Stimulated activated naive B cell treated with anti-CD40 and anti-IgM and Interleukin-4, amounts not matched to agents 10 μg/mL and 1 μg/mL and 100 μg/mL, for 72 hours (primary cell): ENCODE measurements at regions not wholly inside any gene's neighbourhood (a gene's known extent, or its start where the extent isn't known, plus 50 kb on each side); places are given as distances from the start of the nearest gene placed in this dataset.
"Not testable (repeated sequence)": the region's sequence is repeated elsewhere in the genome, so short reads cannot be mapped to it uniquely, and the experiment has no call there.

Experiments used
- ATAC-seq, 2 donors: fragments of 150-1000 bp; cut with Tn5 transposase; replicated peaks; 2 replicates each; pipeline ENCODE4 v1.10.0; 2021; ENCODE audit warnings: moderate library complexity in 1 of 2
- DNase-seq: peaks from one replicate; pipeline ENCODE4 v3.0.0; 2021
- H3K27ac Mint-ChIP-seq: one replicate; pipeline ENCODE4 v1.8.0; 2022; ENCODE audit warnings: mild to moderate bottlenecking, mixed read lengths
- H3K27me3 Mint-ChIP-seq, 2 donors: one replicate each; pipeline ENCODE4 v1.8.0; 2022; ENCODE audit warnings: mixed read lengths in 2 of 2
- H3K36me3 Mint-ChIP-seq, 2 donors: one replicate each; pipeline ENCODE4 v1.8.0; 2022; ENCODE audit warnings: mixed read lengths in 2 of 2, mild to moderate bottlenecking in 1 of 2
- H3K4me1 Mint-ChIP-seq, 2 donors: one replicate each; pipeline ENCODE4 v1.8.0; 2022; ENCODE audit warnings: mixed read lengths in 2 of 2, mild to moderate bottlenecking in 1 of 2
- H3K4me3 Mint-ChIP-seq, 2 donors: one replicate each; pipeline ENCODE4 v1.8.0; 2022; ENCODE audit warnings: mild to moderate bottlenecking in 2 of 2, mixed read lengths in 2 of 2, moderate library complexity in 1 of 2
- H3K9me3 Mint-ChIP-seq, 2 donors: one replicate each; pipeline ENCODE4 v1.8.0; 2022; ENCODE audit warnings: mixed read lengths in 2 of 2, mild to moderate bottlenecking in 1 of 2

DNA sequence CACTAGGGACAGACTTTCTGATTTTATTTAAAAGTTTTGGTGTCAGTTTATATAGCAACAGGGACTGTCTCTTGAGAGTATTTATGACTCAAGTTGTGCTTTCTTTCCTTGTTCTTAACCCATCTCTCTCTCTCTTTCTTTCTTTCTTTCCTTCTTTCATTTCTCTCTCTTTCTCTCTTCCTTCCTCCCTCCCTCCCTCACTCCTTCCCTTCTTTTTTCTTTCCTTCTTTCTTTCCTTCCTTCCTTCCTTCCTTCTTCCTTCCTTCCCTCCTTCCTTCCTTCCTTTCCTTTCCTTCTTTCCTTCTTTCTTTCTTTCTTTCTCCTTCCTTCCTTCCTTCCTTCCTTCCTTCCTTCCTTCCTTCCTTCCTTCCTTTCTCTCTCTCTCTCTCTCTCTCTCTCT, 77.8 kb upstream of the PODXL start:
- H3K4me3 Mint-ChIP-seq, DNase-seq, H3K36me3 Mint-ChIP-seq, H3K27ac Mint-ChIP-seq, ATAC-seq, H3K4me1 Mint-ChIP-seq, H3K9me3 Mint-ChIP-seq: not testable (repeated sequence)
- H3K27me3 Mint-ChIP-seq: peaks cover 25 to 26% of the 10 kb centered on the region in 2 donors

DNA sequence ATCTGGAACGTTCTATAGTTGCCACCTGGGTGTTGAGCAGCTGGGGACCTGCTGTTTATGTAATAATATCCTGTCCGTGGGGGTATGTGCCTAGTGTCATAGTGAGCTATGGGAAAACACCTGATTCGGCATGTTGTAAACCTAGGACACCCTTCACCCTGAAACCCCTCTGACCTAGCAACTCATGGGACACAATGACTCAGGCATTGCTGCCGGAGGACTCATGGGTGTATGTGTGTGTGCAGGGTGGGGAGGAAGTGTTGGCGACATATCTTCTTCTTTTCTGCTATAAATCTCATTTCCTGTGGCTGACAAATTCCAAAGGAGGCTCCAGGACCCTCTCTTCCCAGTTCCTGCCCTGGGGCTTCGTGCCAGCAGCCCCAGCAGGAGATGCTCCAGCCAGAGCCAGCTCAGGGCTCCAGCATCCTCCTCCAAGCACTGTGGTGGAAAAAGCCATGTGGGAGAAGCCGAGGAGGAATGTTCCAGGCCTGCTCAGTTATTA, 77.0 kb upstream of the PODXL start:
- H3K27ac Mint-ChIP-seq: no peak overlapping the region
- H3K27me3 Mint-ChIP-seq: peaks cover 23 to 29% of the 10 kb centered on the region in 2 donors
- DNase-seq (no peak), ATAC-seq (peak in 1 of 2 donors; percentile 29)
- H3K36me3 Mint-ChIP-seq: no peaks in the 10 kb centered on the region
- H3K4me1 Mint-ChIP-seq: no peaks in the 10 kb centered on the region
- no peaks in the 10 kb centered on the region for H3K9me3 Mint-ChIP-seq
- H3K4me3 Mint-ChIP-seq: no peak overlapping the region

DNA sequence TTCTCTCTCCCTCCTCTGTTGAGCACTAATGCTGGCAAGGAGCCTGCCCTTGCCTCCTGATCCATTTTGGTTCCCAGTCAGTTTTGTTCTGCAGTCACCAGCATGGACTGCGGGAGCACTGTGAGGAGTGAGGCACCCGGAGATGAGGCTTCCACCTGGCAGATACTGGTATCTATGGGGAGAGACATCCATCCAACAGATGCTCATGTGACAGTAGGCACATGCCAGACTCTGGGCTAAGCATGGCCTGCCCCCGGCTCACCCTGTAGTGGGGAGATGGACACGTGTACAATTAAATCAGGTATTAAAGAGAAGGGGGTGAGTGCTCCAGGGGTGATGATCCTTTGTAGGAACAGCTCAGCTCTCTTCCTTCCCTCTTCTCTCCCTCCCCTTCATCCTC, 74.0 kb upstream of the PODXL start:
- no peak for DNase-seq
- Mint-ChIP-seq H3K4me1 (no peaks in the 10 kb centered on the region), H3K4me3 (no peak overlapping the region)

DNA sequence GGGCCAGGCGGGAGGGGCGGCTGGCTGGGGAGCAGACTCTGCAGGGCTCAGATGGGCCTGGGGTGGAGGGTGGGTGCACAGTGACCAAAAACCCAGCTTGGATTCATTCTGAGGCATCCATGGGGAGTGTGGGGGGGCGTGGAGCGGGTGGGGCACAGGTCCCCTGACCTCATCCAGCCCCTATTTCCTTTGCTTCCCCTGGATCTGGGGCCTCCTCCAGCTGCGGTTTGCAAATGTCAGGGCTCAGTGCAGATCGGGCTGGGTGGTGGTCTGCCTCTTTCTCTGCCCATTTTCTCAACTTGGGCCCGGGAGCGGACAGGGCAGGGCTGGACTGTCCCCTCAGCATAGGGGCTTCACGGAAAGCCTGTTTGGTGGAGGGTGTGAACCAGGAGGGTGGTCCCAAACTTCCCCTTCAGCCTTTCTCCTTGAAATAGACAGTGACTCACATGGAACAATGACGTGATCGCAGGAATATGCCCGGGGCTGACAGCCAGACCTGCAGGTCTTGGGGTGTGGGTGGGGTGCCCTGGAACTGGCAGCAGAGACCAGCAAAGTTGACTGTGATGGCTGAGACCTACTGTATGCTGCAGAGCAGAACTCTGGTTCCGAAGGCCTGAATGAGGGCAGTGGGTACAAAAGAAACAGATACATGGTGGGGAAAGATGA, 72.9 kb upstream of the PODXL start:
- Mint-ChIP-seq H3K9me3 (no peaks in the 10 kb centered on the region), H3K4me1 (no peaks in the 10 kb centered on the region), H3K27ac (no peak overlapping the region), H3K36me3 (no peaks in the 10 kb centered on the region), H3K27me3 (peaks cover 18 to 29% of the 10 kb centered on the region in 2 donors), H3K4me3 (no peak overlapping the region)
- ATAC-seq (no peak), DNase-seq (no peak)

More for the DNA sequence above, 74.0 kb upstream of the PODXL start:
- H3K36me3 Mint-ChIP-seq: no peaks in the 10 kb centered on the region
- no peak for ATAC-seq
- H3K9me3 Mint-ChIP-seq: no peaks in the 10 kb centered on the region
- H3K27ac Mint-ChIP-seq: no peak overlapping the region
- H3K27me3 Mint-ChIP-seq: peaks cover 18 to 29% of the 10 kb centered on the region in 2 donors

DNA sequence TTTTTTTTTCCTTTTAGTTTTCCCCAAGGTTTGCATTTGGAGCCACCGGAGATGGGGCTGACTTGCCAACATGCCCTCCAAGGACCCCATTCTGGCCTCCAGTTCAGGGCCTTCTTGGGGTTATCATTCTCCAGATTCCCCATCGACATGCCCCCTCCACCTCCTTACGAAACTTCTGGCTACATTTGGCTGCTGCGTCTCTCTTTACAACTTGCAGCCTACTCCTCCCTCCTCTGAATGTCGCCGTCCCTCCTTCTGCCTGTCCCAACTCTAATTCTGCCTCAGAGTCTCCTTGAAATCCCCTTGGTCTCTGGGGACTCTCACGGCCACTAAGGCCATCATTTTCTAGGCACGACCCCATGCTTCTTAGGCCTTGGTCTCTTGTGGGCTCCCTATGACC, 72.2 kb upstream of the PODXL start:
- Mint-ChIP-seq H3K36me3 (no peaks in the 10 kb centered on the region), H3K4me1 (no peaks in the 10 kb centered on the region)
- ATAC-seq: no peak

DNA sequence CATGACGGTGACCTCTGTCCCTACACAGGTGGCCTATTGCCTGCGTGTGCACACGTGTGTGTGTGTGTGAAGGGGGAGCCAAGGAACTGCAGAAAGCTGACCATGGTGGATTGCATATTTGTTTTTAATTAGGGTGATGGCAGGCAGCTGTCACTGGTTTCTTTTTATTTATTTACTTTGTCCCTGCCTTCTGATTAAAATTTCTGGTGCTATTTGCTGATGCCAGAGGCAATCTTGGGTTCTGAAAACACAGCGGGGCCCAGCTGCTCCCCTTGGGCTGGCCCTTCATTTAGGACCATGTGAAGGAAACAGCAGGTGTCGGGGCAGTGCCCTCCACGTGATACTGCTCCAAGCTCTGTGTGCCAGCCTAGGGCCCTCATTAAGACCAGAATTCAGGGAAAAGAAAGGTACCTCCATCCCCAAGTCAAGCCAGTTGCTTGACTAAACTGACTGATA, 71.3 kb upstream of the PODXL start:
- Mint-ChIP-seq H3K27ac (no peak overlapping the region), H3K27me3 (peaks cover 18 to 29% of the 10 kb centered on the region in 2 donors), H3K4me1 (no peaks in the 10 kb centered on the region), H3K36me3 (no peaks in the 10 kb centered on the region), H3K4me3 (no peak overlapping the region), H3K9me3 (no peaks in the 10 kb centered on the region)
- ATAC-seq (no peak), DNase-seq (no peak)

More for the DNA sequence above, 72.2 kb upstream of the PODXL start:
- no peaks in the 10 kb centered on the region for H3K9me3 Mint-ChIP-seq
- peaks cover 18 to 29% of the 10 kb centered on the region in 2 donors for H3K27me3 Mint-ChIP-seq
- no peak overlapping the region for H3K27ac Mint-ChIP-seq
- no peak overlapping the region for H3K4me3 Mint-ChIP-seq
- no peak for DNase-seq

DNA sequence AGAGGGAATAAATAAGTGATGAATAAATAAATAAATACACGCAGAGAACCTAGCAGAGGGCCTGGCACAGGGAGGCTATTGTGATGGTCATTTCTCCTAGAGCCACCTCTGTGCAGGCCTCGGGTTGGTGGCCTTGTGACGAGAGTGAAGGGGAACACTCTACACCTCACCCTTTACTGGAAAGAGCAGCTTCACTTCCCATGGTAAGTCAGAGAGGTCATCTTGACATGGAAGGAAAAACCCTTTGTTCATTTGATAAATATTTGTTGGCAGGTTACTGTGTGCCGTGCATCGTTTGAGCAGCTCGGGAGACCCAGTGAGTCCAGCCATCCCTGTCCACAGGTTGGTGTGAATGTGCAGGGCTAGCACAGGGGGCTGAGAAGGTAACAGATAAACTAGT, 70.2 kb upstream of the PODXL start:
- Mint-ChIP-seq H3K27me3 (peaks cover 18 to 29% of the 10 kb centered on the region in 2 donors), H3K4me1 (no peaks in the 10 kb centered on the region), H3K27ac (no peak overlapping the region), H3K9me3 (no peaks in the 10 kb centered on the region), H3K36me3 (no peaks in the 10 kb centered on the region), H3K4me3 (no peak overlapping the region)
- DNase-seq: no peak
- ATAC-seq: no peak

DNA sequence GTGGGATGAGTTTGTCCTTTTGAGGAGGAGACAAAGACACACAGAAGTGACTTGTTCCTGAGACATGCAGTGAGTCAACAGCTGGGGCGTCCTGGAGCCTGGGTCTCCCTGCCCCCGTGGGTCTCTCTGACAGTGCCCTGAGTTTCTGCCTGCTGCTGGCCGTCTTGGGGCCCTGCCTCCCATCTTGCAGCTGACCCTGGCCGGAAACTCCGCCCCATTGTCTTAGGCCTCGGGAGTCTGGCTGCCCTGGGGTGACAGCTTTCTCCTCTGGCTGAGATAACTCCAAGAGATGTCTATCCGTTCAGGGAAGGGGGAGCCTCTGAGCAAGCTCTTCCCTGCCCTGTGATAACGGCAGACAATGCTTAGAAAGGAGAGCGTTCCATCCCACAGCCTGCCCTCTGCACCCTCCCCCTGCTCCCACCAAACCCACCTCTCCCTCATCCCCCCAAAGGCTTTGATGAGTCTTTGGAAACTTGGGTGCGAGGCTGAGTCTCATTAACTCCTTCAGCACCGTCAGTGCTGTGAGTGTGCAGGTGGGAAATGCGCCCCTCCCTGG, 69.5 kb upstream of the PODXL start:
- Mint-ChIP-seq H3K4me3 (no peak overlapping the region), H3K9me3 (no peaks in the 10 kb centered on the region), H3K27me3 (peaks cover 12 to 25% of the 10 kb centered on the region in 2 donors), H3K27ac (no peak overlapping the region), H3K36me3 (no peaks in the 10 kb centered on the region), H3K4me1 (no peaks in the 10 kb centered on the region)
- ATAC-seq (no peak), DNase-seq (no peak)

DNA sequence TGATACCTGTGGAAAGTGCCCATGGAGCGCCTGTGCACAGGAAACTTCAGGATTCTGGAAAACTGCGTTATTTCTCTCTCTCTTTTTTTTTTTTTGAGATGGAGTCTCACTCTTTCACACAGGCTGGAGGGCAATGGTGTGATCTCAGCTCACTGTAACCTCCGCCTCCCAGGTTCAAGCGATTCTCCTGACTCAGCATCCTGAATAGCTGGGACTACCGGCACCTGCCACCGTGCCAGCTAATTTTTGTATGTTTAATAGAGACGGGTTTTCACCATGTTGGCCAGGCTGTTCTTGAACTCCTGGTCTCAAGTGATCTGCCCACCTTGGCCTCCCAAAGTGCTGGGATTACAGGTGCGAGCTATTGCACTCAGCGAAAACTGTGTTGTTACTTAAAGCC, 68.9 kb upstream of the PODXL start:
- not testable (repeated sequence) for H3K9me3 Mint-ChIP-seq, H3K36me3 Mint-ChIP-seq, H3K4me3 Mint-ChIP-seq, H3K4me1 Mint-ChIP-seq, DNase-seq, ATAC-seq, H3K27ac Mint-ChIP-seq
- peaks cover 7 to 20% of the 10 kb centered on the region in 2 donors for H3K27me3 Mint-ChIP-seq

DNA sequence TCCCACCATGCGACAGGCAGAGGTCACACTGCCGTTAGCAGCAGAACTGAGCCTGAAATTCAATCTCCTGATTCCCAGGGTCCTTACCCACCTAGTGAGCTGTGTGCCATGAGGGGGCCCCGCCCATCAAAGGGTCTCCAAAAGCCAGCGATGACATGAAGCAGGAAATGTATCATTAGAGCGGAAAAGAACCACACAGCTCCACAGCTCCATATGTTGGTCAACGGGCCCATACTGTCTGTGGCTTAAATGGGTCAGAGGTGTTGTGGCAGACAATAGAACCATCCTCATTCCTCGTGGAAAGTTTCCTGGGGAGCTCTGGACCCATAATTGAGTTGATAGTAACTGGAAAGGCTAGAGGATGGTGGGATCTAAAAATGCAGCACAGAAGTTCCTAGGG, 68.1 kb upstream of the PODXL start:
- Mint-ChIP-seq H3K36me3 (no peaks in the 10 kb centered on the region), H3K4me3 (no peak overlapping the region), H3K27me3 (peaks cover 2 to 14% of the 10 kb centered on the region in 2 donors), H3K9me3 (no peaks in the 10 kb centered on the region), H3K27ac (no peak overlapping the region), H3K4me1 (peaks cover 1 to 3% of the 10 kb centered on the region in 2 donors)
- DNase-seq (no peak), ATAC-seq (no peak)

DNA sequence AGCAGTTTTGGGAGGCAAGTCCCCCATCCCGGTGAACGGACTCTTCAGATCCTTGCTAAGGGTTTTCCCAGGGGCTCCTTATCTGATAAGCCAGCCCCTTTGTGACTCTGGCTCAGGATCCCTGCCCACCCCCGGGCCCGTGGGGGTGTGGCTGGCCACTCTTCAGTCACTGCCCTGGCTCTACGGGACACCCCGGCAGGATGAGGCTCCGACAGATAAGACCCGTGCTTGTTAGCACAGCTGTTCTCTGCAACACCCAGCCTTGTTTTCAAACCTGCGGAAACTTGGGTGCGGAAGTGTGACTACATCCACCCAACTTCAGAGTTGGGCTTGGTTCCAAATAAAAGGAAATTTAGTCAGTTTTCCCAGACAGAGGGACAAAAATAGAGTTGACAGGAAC, 66.7 kb upstream of the PODXL start:
- ATAC-seq (no peak), DNase-seq (no peak)
- Mint-ChIP-seq H3K4me1 (peaks cover 4 to 7% of the 10 kb centered on the region in 2 donors), H3K27me3 (peaks cover 0 to 7% of the 10 kb centered on the region in 2 donors), H3K9me3 (no peaks in the 10 kb centered on the region), H3K4me3 (no peak overlapping the region), H3K27ac (no peak overlapping the region), H3K36me3 (no peaks in the 10 kb centered on the region)

DNA sequence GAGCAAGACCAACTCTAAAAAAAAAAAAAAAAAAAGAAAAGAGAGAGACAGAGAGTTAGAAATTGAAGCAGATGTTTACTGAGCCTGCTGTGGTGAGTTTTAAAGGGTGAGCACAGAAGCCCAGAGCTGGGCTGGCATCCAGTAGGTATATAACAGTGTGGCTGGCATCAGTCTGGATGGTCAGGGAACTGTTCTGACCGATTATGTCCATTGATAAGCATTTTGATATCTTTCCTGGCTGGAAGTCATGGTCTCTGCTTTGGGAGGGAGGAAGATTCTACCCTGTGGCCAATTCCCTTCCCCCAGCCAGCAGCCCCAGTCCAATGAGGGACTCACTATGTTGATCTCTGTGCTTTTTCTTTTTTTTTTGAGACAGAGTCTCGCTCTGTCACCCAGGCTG, 65.2 kb upstream of the PODXL start:
- Mint-ChIP-seq H3K27me3 (peaks cover 6 to 10% of the 10 kb centered on the region in 2 donors), H3K9me3 (no peaks in the 10 kb centered on the region)
- no peak for DNase-seq

DNA sequence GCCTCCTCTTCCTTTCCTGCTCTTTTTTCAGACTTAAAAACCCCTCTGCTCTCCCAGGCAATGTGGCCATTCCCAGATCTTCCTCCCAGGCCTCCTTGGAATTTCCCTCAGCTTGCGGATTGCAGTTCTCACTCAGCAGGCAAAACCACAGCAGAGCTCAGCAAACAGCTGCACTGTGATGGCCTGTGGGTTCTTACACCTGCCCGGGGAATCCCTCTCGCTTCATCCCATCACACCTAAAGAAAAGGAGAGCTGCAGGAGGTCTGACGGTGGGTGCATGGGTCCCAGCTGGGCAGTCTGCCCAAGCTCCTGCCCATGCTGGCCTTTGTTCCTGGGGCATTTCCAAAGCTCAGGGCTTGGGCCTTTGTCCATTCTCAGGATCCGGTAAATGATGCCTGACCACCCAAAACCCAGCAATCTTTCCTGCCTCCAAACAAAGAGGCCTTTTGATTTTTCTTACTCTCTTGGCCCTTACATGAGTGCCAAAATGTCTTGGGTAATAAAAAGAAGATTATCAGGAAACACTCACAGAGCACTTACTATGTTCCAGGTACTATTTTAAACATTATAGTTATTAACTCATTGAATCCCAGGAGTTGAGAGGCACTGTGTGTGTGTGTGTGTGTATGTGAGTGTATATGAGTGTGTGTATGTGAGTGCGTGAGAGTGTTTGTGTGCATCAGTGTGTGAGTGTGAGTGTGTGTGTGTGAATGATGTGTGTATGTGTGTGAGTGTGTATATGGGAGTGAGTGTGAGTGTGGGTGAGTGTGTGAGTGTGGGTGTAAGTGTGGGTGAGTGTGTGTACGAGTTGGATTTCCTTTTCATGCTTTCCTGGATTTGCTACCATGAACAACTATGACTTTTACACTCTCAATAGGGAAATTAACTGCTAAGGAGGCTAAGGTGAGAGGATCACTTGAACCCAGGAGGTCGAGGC, 64.5 kb upstream of the PODXL start:
- DNase-seq: no peak
- ATAC-seq: no peak
- Mint-ChIP-seq H3K27ac (no peak overlapping the region), H3K27me3 (peaks cover 6 to 9% of the 10 kb centered on the region in 2 donors), H3K36me3 (no peaks in the 10 kb centered on the region), H3K4me3 (no peak overlapping the region), H3K4me1 (peaks cover 4 to 7% of the 10 kb centered on the region in 2 donors), H3K9me3 (no peaks in the 10 kb centered on the region)

More for the DNA sequence above, 65.2 kb upstream of the PODXL start:
- peaks cover 4 to 7% of the 10 kb centered on the region in 2 donors for H3K4me1 Mint-ChIP-seq
- no peak for ATAC-seq
- no peak overlapping the region for H3K27ac Mint-ChIP-seq
- no peaks in the 10 kb centered on the region for H3K36me3 Mint-ChIP-seq
- no peak overlapping the region for H3K4me3 Mint-ChIP-seq
